A549 (cell line): ENCODE measurements at regions not wholly inside any gene's neighbourhood (a gene's known extent, or its start where the extent isn't known, plus 50 kb on each side); places are given as distances from the start of the nearest gene placed in this dataset.
A peak's percentile ranks its signal among the peaks of the same experiment; 100 is the strongest.
"Not testable (repeated sequence)": the region's sequence is repeated elsewhere in the genome, so short reads cannot be mapped to it uniquely, and the experiment has no call there.

Experiments used
- ATAC-seq, 2 experiments: fragments of 200-7000 bp in 1 of 2; fragments of >200 bp in 1 of 2; cut with Nextera tagmentation in 1 of 2; cut with Tn5 transposase in 1 of 2; 3 replicates each; pipeline versions ENCODE4 v1.8.0 to v1.9.1; 2018 to 2020; ENCODE audit warnings: mild to moderate bottlenecking in 1 of 2, moderate library complexity in 1 of 2
- CTCF ChIA-PET: fragments of 300-600 bp; sonication (Branson Sonifier 250); formaldehyde crosslinking; extraction: SDS; loops from one replicate; lab custom pipeline; 2021; ENCODE audit warnings: antibody characterized with exemption, inconsistent platforms; lab: Yijun Ruan, JAX
- POLR2A ChIA-PET: fragments of 350-600 bp; formaldehyde crosslinking; extraction: SDS; loops from one replicate; lab custom pipeline; 2021; ENCODE audit warnings: antibody characterized with exemption, inconsistent platforms; lab: Yijun Ruan, JAX
- DNase-seq, 2 experiments: peaks; one replicate each; pipeline versions ENCODE4 v3.0.0 to v3.0.0-alpha.2; 2011 to 2016; ENCODE audit warnings: low read depth in 1 of 2, low spot score in 1 of 2
- FAIRE-seq: peaks from 2 replicates; lab custom pipeline; 2011; peaks lifted over from hg19 to GRCh38; lab: Jason Lieb, UNC
- H3K27ac ChIP-seq, 2 experiments: fragments of >200 bp; sonication (Bioruptor Twin); formaldehyde crosslinking; 3 replicates each; pipeline ENCODE4 v1.5.1; 2016 to 2017
- H3K4me1 ChIP-seq: fragments of >200 bp; sonication (Bioruptor Twin); formaldehyde crosslinking; 3 replicates; pipeline ENCODE4 v1.6.1; 2016
- H3K4me2 ChIP-seq: fragments of >200 bp; sonication (Bioruptor Twin); formaldehyde crosslinking; 3 replicates; pipeline ENCODE4 v1.6.1; 2016
- H3K4me3 ChIP-seq: fragments of >200 bp; sonication (Bioruptor Twin); formaldehyde crosslinking; 3 replicates; pipeline ENCODE4 v1.5.1; 2016
- H3K9me3 ChIP-seq: fragments of >200 bp; sonication (Bioruptor Twin); formaldehyde crosslinking; 3 replicates; pipeline ENCODE4 v1.6.1; 2016
- BCL3 ChIP-seq: fragments of >200 bp; sonication (Bioruptor Twin); formaldehyde crosslinking; IDR thresholded peaks from 3 replicates; pipeline ENCODE4 v1.6.1; 2016
- CBX8 ChIP-seq: fragments of 200-600 bp; sonication (generic); IDR thresholded peaks from 2 replicates; pipeline ENCODE4 v1.6.1; 2016
- CTCF ChIP-seq: fragments of >200 bp; sonication (Bioruptor Twin); formaldehyde crosslinking; IDR thresholded peaks from 3 replicates; pipeline ENCODE4 v1.5.1; 2016
- ELK1 ChIP-seq: fragments of 150-350 bp; IDR thresholded peaks from 2 replicates; pipeline ENCODE4 v1.6.1; 2014; ENCODE audit warnings: low read depth, mild to moderate bottlenecking, low read length
- HOXB13 ChIP-seq: fragments of 250-450 bp; sonication (Bioruptor Pico); IDR thresholded peaks from 2 replicates; pipeline ENCODE4 v1.5.0; 2020; ENCODE audit warnings: low read depth, mild to moderate bottlenecking, moderate library complexity
- HOXB5 ChIP-seq: fragments of 250-450 bp; sonication (Bioruptor Pico); IDR thresholded peaks from 2 replicates; pipeline ENCODE4 v1.5.0; 2020; ENCODE audit warnings: mild to moderate bottlenecking, moderate library complexity
- MAFK ChIP-seq: fragments of 450-650 bp; IDR thresholded peaks from 2 replicates; pipeline ENCODE4 v1.6.1; 2014; ENCODE audit not compliant: partially characterized antibody
- MAX ChIP-seq: IDR thresholded peaks from 2 replicates; pipeline ENCODE4 v1.6.1; 2012
- MAZ ChIP-seq: fragments of 150-350 bp; IDR thresholded peaks from 2 replicates; pipeline ENCODE4 v1.6.1; 2014; ENCODE audit warnings: antibody characterized with exemption, low read depth, low read length, borderline replicate concordance
- RAD21 ChIP-seq, 2 experiments: fragments of >200 bp in 1 of 2; sonication (Bioruptor Twin) in 1 of 2; formaldehyde crosslinking in 1 of 2; IDR thresholded peaks in 1 of 2; conservative IDR thresholded peaks in 1 of 2; 2 replicates in 1 of 2; 3 replicates in 1 of 2; pipeline ENCODE4 v1.6.1; 2012 to 2018; ENCODE audit warnings: inconsistent platforms in 1 of 2
- RCOR1 ChIP-seq: fragments of 150-350 bp; IDR thresholded peaks from 2 replicates; pipeline ENCODE4 v1.6.1; 2014; ENCODE audit warnings: antibody characterized with exemption, low read length, low read depth
- SMC3 ChIP-seq: fragments of >200 bp; sonication (Bioruptor Twin); formaldehyde crosslinking; IDR thresholded peaks from 3 replicates; pipeline ENCODE4 v1.6.1; 2018; ENCODE audit warnings: inconsistent platforms
- TFCP2L1 ChIP-seq: fragments of 250-450 bp; sonication (Bioruptor Pico); IDR thresholded peaks from 2 replicates; pipeline ENCODE4 v1.5.0; 2021; ENCODE audit warnings: mild to moderate bottlenecking
- ZFP36 ChIP-seq: fragments of 450-650 bp; IDR thresholded peaks from 2 replicates; pipeline ENCODE4 v1.6.1; 2014; ENCODE audit warnings: borderline replicate concordance; ENCODE audit not compliant: partially characterized antibody
- WGBS: methylation state at CpG from one replicate; pipeline ENCODE4 v1.1.6; 2017; ENCODE audit errors: missing lambda C conversion rate; 5-methylcytosine and 5-hydroxymethylcytosine counted together

GRCh38 chr20:52064931-52065330 is 126.6 kb downstream of the ZFP64 start:
- CTCF ChIA-PET, result interaction anchor here (0.8 to 1.7 kb wide), 3 partner anchors 10 to 364 kb away, joined by 3 to 7 read pairs (median 4); no protein-coding TSS in a partner anchor

GRCh38 chr20:52062452-52063209 is 128.9 kb downstream of the ZFP64 start:
- ATAC-seq, result no peak
- H3K4me2 ChIP-seq, result no peak overlapping the region
- TF ChIP-seq MAZ (no peak), ELK1 (no peak), HOXB5 (no peak)
- no peak overlapping the region for H3K27ac ChIP-seq
- no peak for FAIRE-seq
- no peak overlapping the region for H3K4me3 ChIP-seq
- peaks cover 2% of the 10 kb centered on the region for H3K9me3 ChIP-seq
- DNase-seq, result no peak
- H3K4me1 ChIP-seq, result no peaks in the 10 kb centered on the region
- ChIA-PET POLR2A (no interaction called here), CTCF (interaction anchor here (0.6 to 3.6 kb wide), 4 partner anchors 105 to 422 kb away, joined by 3 to 22 read pairs (median 8); no protein-coding TSS in a partner anchor)
- 81% methylated on average over 5 of the region's 5 CpGs for WGBS

More at GRCh38 chr20:52064931-52065330, 126.6 kb downstream of the ZFP64 start:
- Histone ChIP-seq H3K4me1 (no peaks in the 10 kb centered on the region), H3K27ac (no peak overlapping the region), H3K4me2 (no peak overlapping the region), H3K9me3 (no peaks in the 10 kb centered on the region), H3K4me3 (no peak overlapping the region)
- POLR2A ChIA-PET, result no interaction called here
- WGBS, result 92% methylated on average over 1 of the region's 1 CpG
- ATAC-seq (no peak), DNase-seq (no peak), FAIRE-seq (no peak)
- TF ChIP-seq HOXB13 (CRISPR knock-in tag) (no peak), BCL3 (no peak), RAD21 (conservative IDR thresholded peaks at IDR 0.05 in 1 of 2, IDR thresholded peaks at IDR 0.05 in 1 of 2) (no peak), CBX8 (no peak), ZFP36 (no peak), TFCP2L1 (no peak), RCOR1 (no peak), MAX (no peak), SMC3 (no peak)

- H3K4me3 ChIP-seq, result no peak overlapping the region
- peaks cover 18% of the 10 kb centered on the region for H3K9me3 ChIP-seq
- TF ChIP-seq CTCF (peak; percentile 42; the same call in 2 of the 3 replicates), RAD21 (conservative IDR thresholded peaks at IDR 0.05 in 1 of 2, IDR thresholded peaks at IDR 0.05 in 1 of 2) (peak; percentile 69 to 73), SMC3 (peak; percentile 53; the same call in 2 of the 3 replicates), MAFK (no peak)
- no peak for FAIRE-seq
- H3K27ac ChIP-seq, result peak overlapping the region in 1 of 2 experiments; percentile 53; a peak in 2 of 6 replicates
- ChIA-PET POLR2A (no interaction called here), CTCF (interaction anchor here (0.6 to 3.6 kb wide), 23 partner anchors 10 to 687 kb away, joined by 3 to 22 read pairs (median 3); partner anchors contain the start of gene SALL4)
- H3K4me2 ChIP-seq, result 0 out of 3 replicates have a peak overlapping the region, but pooled peaks have one; percentile 1
- H3K4me1 ChIP-seq, result no peaks in the 10 kb centered on the region
- DNase-seq, result peak; percentile 20 to 70
- 54% methylated on average over 11 of the region's 11 CpGs for WGBS
- ATAC-seq, result peak; percentile 81
These were observed 130.5 kb downstream of the ZFP64 start for GRCh38 chr20:52060794-52061714.

- ChIA-PET CTCF (interaction anchor here (1.3 kb wide), 1 partner anchor 1070 kb away, joined by 3 read pairs; no protein-coding TSS in a partner anchor), POLR2A (interaction anchor here (0.6 kb wide), 1 partner anchor 314 kb away, joined by 8 read pairs; no protein-coding TSS in a partner anchor)
- WGBS, result 70% methylated on average over 3 of the region's 3 CpGs
- ATAC-seq, DNase-seq, H3K4me2 ChIP-seq, FAIRE-seq, H3K4me1 ChIP-seq, H3K4me3 ChIP-seq: not testable (repeated sequence)
- Histone ChIP-seq H3K9me3 (peaks cover 25% of the 10 kb centered on the region), H3K27ac (peak overlapping the region in 1 of 2 experiments; percentile 4; a peak in 2 of 6 replicates)
These were observed 134.4 kb downstream of the ZFP64 start for GRCh38 chr20:52057133-52057532.
